GM13976 (cell line): ENCODE measurements at regions not wholly inside any gene's neighbourhood (a gene's known extent, or its start where the extent isn't known, plus 50 kb on each side); places are given as distances from the start of the nearest gene placed in this dataset.

Experiments used
- DNase-seq: peaks from one replicate; pipeline ENCODE4 v3.0.0; 2012; ENCODE audit warnings: low spot score
- CTCF ChIP-seq: IDR thresholded peaks from 2 replicates; pipeline ENCODE4 v1.5.1; 2012; ENCODE audit warnings: borderline replicate concordance, mild to moderate bottlenecking; ENCODE audit not compliant: insufficient read depth; ENCODE audit errors: extremely low read depth, missing control alignments, control extremely low read depth
- in situ Hi-C: fragments of 300-500 bp; cut with MboI; formaldehyde crosslinking; loops from one replicate; pipeline ENCODE4 v1.12.0; 2022; ENCODE audit warnings: low sequenced_read_pairs, mixed read lengths, inconsistent platforms; ENCODE audit not compliant: unreplicated experiment

- in situ Hi-C loops, result no loop called here
- TF ChIP-seq CTCF, result no peak
- no peak for DNase-seq
Measured at GRCh38 chr3:160076519-160076918, 87.9 kb downstream of the IL12A start.

GRCh38 chr3:160078533-160078932 lies 89.9 kb downstream of the IL12A start:
- TF ChIP-seq CTCF, result no peak
- no peak for DNase-seq
- in situ Hi-C loops, result no loop called here

- DNase-seq, result no peak
- in situ Hi-C loops, result no loop called here
- no peak for TF ChIP-seq CTCF
Measured at GRCh38 chr3:160081958-160082533, 93.4 kb downstream of the IL12A start.

- DNase-seq, result no peak
- in situ Hi-C loops, result no loop called here
- no peak for TF ChIP-seq CTCF
Measured at GRCh38 chr3:160084998-160085397, 96.4 kb downstream of the IL12A start.

- no peak for DNase-seq
- TF ChIP-seq CTCF, result no peak
- in situ Hi-C loops, result no loop called here
Measured at GRCh38 chr3:160088492-160089137, 100.0 kb downstream of the IL12A start.

GRCh38 chr3:160090653-160091052 lies 102.0 kb downstream of the IL12A start:
- DNase-seq, result no peak
- TF ChIP-seq CTCF, result no peak
- in situ Hi-C loops, result no loop called here
